Endodermal cell (in vitro differentiated cells): ENCODE measurements at regions not wholly inside any gene's neighbourhood (a gene's known extent, or its start where the extent isn't known, plus 50 kb on each side); places are given as distances from the start of the nearest gene placed in this dataset.

Experiments used
- DNase-seq: peaks from one replicate; pipeline ENCODE4 v3.0.0-alpha.2; 2017
- H3K27ac ChIP-seq: 2 replicates; pipeline ENCODE4 v1.5.1; 2013; ENCODE audit warnings: mild to moderate bottlenecking, low read depth, low read length, moderate library complexity
- H3K27me3 ChIP-seq: 2 replicates; pipeline ENCODE4 v1.6.1; 2013; ENCODE audit warnings: mild to moderate bottlenecking, low read length, moderate library complexity; ENCODE audit not compliant: insufficient read depth, control insufficient read depth, poor library complexity, severe bottlenecking
- H3K36me3 ChIP-seq: 2 replicates; pipeline ENCODE4 v1.7.0; 2013; ENCODE audit warnings: mild to moderate bottlenecking, low read length, moderate library complexity; ENCODE audit not compliant: control insufficient read depth, insufficient read depth
- H3K4me1 ChIP-seq: one replicate; pipeline ENCODE4 v1.7.0; 2013; ENCODE audit warnings: low read length; ENCODE audit not compliant: control insufficient read depth, insufficient read depth
- H3K4me3 ChIP-seq: 2 replicates; pipeline ENCODE4 v1.5.1; 2013; ENCODE audit warnings: mild to moderate bottlenecking, low read length, moderate library complexity
- H3K9ac ChIP-seq: 2 replicates; pipeline ENCODE4 v1.6.1; 2013; ENCODE audit warnings: mild to moderate bottlenecking, low read length, moderate library complexity; ENCODE audit not compliant: poor library complexity, severe bottlenecking; ENCODE audit errors: extremely low read depth
- H3K9me3 ChIP-seq: 2 replicates; pipeline ENCODE4 v1.6.1; 2013; ENCODE audit warnings: mild to moderate bottlenecking, low read length, moderate library complexity; ENCODE audit not compliant: control insufficient read depth
- H3K27ac Mint-ChIP-seq: 2 replicates; pipeline ENCODE4 v1.8.0; 2020; ENCODE audit warnings: mixed read lengths
- H3K27me3 Mint-ChIP-seq: 2 replicates; pipeline ENCODE4 v1.8.0; 2021; ENCODE audit warnings: mild to moderate bottlenecking, mixed read lengths; ENCODE audit not compliant: insufficient read depth
- H3K36me3 Mint-ChIP-seq: 2 replicates; pipeline ENCODE4 v1.8.0; 2020; ENCODE audit warnings: low read depth, mixed read lengths
- H3K4me1 Mint-ChIP-seq: 2 replicates; pipeline ENCODE4 v1.8.0; 2020; ENCODE audit warnings: mixed read lengths
- H3K4me3 Mint-ChIP-seq: 2 replicates; pipeline ENCODE4 v1.8.0; 2020; ENCODE audit warnings: mild to moderate bottlenecking, moderate library complexity, mixed read lengths
- H3K9me3 Mint-ChIP-seq: 2 replicates; pipeline ENCODE4 v1.8.0; 2020; ENCODE audit warnings: mild to moderate bottlenecking, mixed read lengths
- WGBS, 2 experiments: methylation state at CpG; one replicate each; pipeline versions ENCODE4 v1.1.5 to v1.1.7; 2013; ENCODE audit warnings: missing lambda C conversion rate in 2 of 2, mixed read lengths in 1 of 2; ENCODE audit not compliant: insufficient coverage in 1 of 2, insufficient read length in 1 of 2; 5-methylcytosine and 5-hydroxymethylcytosine counted together
- TF ChIP-seq, protein P1 (sequence below): fragments of 200-600 bp; sonication (generic); conservative IDR thresholded peaks from 2 replicates; pipeline ENCODE4 v1.5.0; 2021; ENCODE audit warnings: antibody characterized with exemption, mild to moderate bottlenecking

DNA sequence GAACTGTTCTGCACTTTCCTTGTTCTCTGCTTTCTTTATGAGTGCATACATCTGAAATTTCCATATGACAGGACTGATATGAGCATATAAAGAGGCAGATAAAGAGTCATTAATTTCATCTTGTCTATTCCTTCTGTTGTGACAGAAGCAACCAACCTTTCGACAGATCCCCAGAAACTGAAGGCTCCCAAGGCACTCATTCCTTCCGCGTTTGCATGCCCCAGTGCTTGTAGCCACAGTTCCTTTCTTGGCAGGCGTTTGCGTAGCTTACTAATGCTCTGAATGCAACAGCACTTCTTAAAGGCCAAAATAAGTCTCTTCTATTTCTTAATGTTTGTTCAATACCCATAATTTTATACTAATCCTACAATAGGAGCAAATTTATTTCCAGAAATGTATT, 94.0 kb upstream of the TBL1X start:
- Mint-ChIP-seq H3K4me1 (no peaks in the 10 kb centered on the region), H3K27ac (no peak overlapping the region), H3K9me3 (peaks cover 62% of the 10 kb centered on the region), H3K27me3 (no peaks in the 10 kb centered on the region), H3K4me3 (no peak overlapping the region), H3K36me3 (no peaks in the 10 kb centered on the region)
- 90 to 93% methylated on average over 3 to 5 of the region's 5 CpGs for WGBS, 2 experiments
- Histone ChIP-seq H3K27me3 (no peaks in the 10 kb centered on the region), H3K9me3 (no peaks in the 10 kb centered on the region), H3K9ac (no peak overlapping the region), H3K4me1 (no peaks in the 10 kb centered on the region), H3K36me3 (no peaks in the 10 kb centered on the region), H3K4me3 (no peak overlapping the region), H3K27ac (no peak overlapping the region)
- DNase-seq: no peak
- TF ChIP-seq, protein P1, sequence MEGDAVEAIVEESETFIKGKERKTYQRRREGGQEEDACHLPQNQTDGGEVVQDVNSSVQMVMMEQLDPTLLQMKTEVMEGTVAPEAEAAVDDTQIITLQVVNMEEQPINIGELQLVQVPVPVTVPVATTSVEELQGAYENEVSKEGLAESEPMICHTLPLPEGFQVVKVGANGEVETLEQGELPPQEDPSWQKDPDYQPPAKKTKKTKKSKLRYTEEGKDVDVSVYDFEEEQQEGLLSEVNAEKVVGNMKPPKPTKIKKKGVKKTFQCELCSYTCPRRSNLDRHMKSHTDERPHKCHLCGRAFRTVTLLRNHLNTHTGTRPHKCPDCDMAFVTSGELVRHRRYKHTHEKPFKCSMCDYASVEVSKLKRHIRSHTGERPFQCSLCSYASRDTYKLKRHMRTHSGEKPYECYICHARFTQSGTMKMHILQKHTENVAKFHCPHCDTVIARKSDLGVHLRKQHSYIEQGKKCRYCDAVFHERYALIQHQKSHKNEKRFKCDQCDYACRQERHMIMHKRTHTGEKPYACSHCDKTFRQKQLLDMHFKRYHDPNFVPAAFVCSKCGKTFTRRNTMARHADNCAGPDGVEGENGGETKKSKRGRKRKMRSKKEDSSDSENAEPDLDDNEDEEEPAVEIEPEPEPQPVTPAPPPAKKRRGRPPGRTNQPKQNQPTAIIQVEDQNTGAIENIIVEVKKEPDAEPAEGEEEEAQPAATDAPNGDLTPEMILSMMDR: no peak

DNA sequence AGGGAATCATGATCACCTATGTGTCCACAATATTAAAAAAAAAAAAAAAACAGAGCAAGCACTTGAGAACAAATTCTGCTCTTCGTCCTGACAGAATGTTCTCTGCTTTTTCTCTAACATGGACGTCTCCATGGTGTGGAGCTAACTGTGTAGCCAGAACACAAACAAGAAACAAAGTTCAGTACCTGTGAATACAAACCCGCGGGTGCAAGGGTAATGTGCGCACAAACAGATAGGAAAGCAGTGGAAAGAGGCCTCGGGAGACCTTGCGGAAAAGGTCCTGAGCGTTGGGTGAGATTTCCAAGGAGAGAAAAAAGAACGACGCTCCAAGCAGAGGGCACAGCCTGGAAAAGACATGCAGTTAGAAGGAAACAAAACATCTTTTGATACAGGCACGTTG, 92.0 kb upstream of the TBL1X start:
- no peaks in the 10 kb centered on the region for H3K4me1 ChIP-seq
- H3K36me3 ChIP-seq: no peaks in the 10 kb centered on the region
- TF ChIP-seq, protein P1: no peak
- Mint-ChIP-seq H3K36me3 (no peaks in the 10 kb centered on the region), H3K4me3 (no peak overlapping the region), H3K4me1 (no peaks in the 10 kb centered on the region), H3K27me3 (no peaks in the 10 kb centered on the region), H3K27ac (no peak overlapping the region), H3K9me3 (peaks cover 70% of the 10 kb centered on the region)
- 91% methylated on average over 11 of the region's 11 CpGs; no CpG with 5 or more reads in 1 of the 2 experiments for WGBS, 2 experiments
- DNase-seq: no peak
- H3K27me3 ChIP-seq: no peaks in the 10 kb centered on the region
- no peak overlapping the region for H3K4me3 ChIP-seq
- no peaks in the 10 kb centered on the region for H3K9me3 ChIP-seq
- H3K9ac ChIP-seq: no peak overlapping the region
- H3K27ac ChIP-seq: no peak overlapping the region

DNA sequence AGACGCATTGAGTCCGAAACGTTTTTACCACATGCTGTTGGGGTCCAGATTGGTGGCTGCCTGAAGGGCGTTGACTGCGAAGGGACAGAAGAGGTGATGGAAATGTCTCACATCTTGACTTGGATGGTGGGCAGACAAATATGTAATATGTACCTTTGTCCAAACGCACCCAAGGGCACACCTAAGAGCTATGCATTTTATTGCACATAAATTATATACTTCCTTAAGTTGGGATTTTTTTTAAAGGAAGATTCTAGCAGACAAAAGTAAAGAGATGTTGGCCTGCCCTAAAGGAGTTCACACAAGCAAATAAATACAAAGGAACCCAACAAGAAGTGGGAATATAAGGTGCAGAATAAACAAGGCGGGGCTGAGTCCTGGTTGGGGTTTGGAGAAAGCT, 91.1 kb upstream of the TBL1X start:
- no peaks in the 10 kb centered on the region for H3K27me3 Mint-ChIP-seq
- Histone ChIP-seq H3K36me3 (no peaks in the 10 kb centered on the region), H3K27me3 (no peaks in the 10 kb centered on the region), H3K9ac (no peak overlapping the region), H3K4me1 (no peaks in the 10 kb centered on the region), H3K27ac (no peak overlapping the region), H3K4me3 (no peak overlapping the region), H3K9me3 (no peaks in the 10 kb centered on the region)
- no peak overlapping the region for H3K27ac Mint-ChIP-seq
- no peak for DNase-seq
- peaks cover 74% of the 10 kb centered on the region for H3K9me3 Mint-ChIP-seq
- TF ChIP-seq, protein P1: no peak
- H3K36me3 Mint-ChIP-seq: no peaks in the 10 kb centered on the region
- 93% methylated on average over 6 of the region's 7 CpGs; no CpG with 5 or more reads in 1 of the 2 experiments for WGBS, 2 experiments
- no peaks in the 10 kb centered on the region for H3K4me1 Mint-ChIP-seq
- H3K4me3 Mint-ChIP-seq: no peak overlapping the region
